ENCODE measurements at regions not wholly inside any gene's neighbourhood (a gene's known extent, or its start where the extent isn't known, plus 50 kb on each side); places are given as distances from the start of the nearest gene placed in this dataset.

- TF ChIP-seq CTCF (IDR thresholded peaks at IDR 0.05) (no peak), POLR2A (IDR thresholded peaks at IDR 0.05) (no peak)
Measured at GRCh38 chr10:61847640-61848039, 53.9 kb upstream of the ARID5B start.

All from testis (tissue), 2 donors.